ENCODE measurements at regions not wholly inside any gene's neighbourhood (a gene's known extent, or its start where the extent isn't known, plus 50 kb on each side); places are given as distances from the start of the nearest gene placed in this dataset.
"Not testable (repeated sequence)": the region's sequence is repeated elsewhere in the genome, so short reads cannot be mapped to it uniquely, and the experiment has no call there.

GRCh38 chr3:5035113-5035512 is 55.9 kb downstream of the BHLHE40 start:
- no peak for DNase-seq (ENCODE audit: low read depth in 2 of 2)

- no peak for DNase-seq (ENCODE audit: low read depth in 2 of 2)
Measured at GRCh38 chr3:5035692-5036391, 56.6 kb downstream of the BHLHE40 start.

- no peak for DNase-seq (ENCODE audit: low read depth in 2 of 2)
Measured at GRCh38 chr3:5036392-5036766, 57.1 kb downstream of the BHLHE40 start.

GRCh38 chr3:5036858-5037257 is 57.6 kb downstream of the BHLHE40 start:
- no peak for DNase-seq (ENCODE audit: low read depth in 2 of 2)

GRCh38 chr3:5039585-5039984 is 60.3 kb downstream of the BHLHE40 start:
- no peak for DNase-seq (ENCODE audit: low read depth in 2 of 2)

GRCh38 chr3:5041315-5041714 is 62.1 kb downstream of the BHLHE40 start:
- DNase-seq (ENCODE audit: low read depth in 2 of 2): no peak

GRCh38 chr3:5045961-5046360 is 66.7 kb downstream of the BHLHE40 start:
- DNase-seq (ENCODE audit: low read depth in 2 of 2): no peak

- DNase-seq (ENCODE audit: low read depth in 2 of 2): no peak
Measured at GRCh38 chr3:5047764-5048419, 68.7 kb downstream of the BHLHE40 start.

- DNase-seq (ENCODE audit: low read depth in 2 of 2): no peak
Measured at GRCh38 chr3:5051772-5052171, 70.3 kb upstream of the ARL8B start.

GRCh38 chr3:5052247-5052646 is 69.8 kb upstream of the ARL8B start:
- no peak for DNase-seq (ENCODE audit: low read depth in 2 of 2)

- no peak for DNase-seq (ENCODE audit: low read depth in 2 of 2)
Measured at GRCh38 chr3:5053021-5053831, 68.9 kb upstream of the ARL8B start.

- DNase-seq (ENCODE audit: low read depth in 2 of 2): no peak
Measured at GRCh38 chr3:5054098-5054497, 68.0 kb upstream of the ARL8B start.

GRCh38 chr3:5054579-5054978 is 67.5 kb upstream of the ARL8B start:
- not testable (repeated sequence) for DNase-seq (ENCODE audit: low read depth in 2 of 2)

- no peak for DNase-seq (ENCODE audit: low read depth in 2 of 2)
Measured at GRCh38 chr3:5055357-5056110, 66.6 kb upstream of the ARL8B start.

GRCh38 chr3:5056111-5056391 is 66.0 kb upstream of the ARL8B start:
- no peak for DNase-seq (ENCODE audit: low read depth in 2 of 2)

GRCh38 chr3:5057272-5057671 is 64.8 kb upstream of the ARL8B start:
- no peak for DNase-seq (ENCODE audit: low read depth in 2 of 2)

- peak; percentile 70 to 83 for DNase-seq (ENCODE audit: low read depth in 2 of 2)
Measured at GRCh38 chr3:5057857-5058324, 64.2 kb upstream of the ARL8B start.

- no peak for DNase-seq (ENCODE audit: low read depth in 2 of 2)
Measured at GRCh38 chr3:5058471-5058951, 63.6 kb upstream of the ARL8B start.

- DNase-seq (ENCODE audit: low read depth in 2 of 2): no peak
Measured at GRCh38 chr3:5059782-5060181, 62.3 kb upstream of the ARL8B start.

GRCh38 chr3:5061218-5061569 is 60.9 kb upstream of the ARL8B start:
- no peak for DNase-seq (ENCODE audit: low read depth in 2 of 2)

GRCh38 chr3:5063724-5064123 is 58.4 kb upstream of the ARL8B start:
- DNase-seq (ENCODE audit: low read depth in 2 of 2): no peak

- DNase-seq (ENCODE audit: low read depth in 2 of 2): no peak
Measured at GRCh38 chr3:5068531-5069050, 53.5 kb upstream of the ARL8B start.

Measured in dermis microvascular lymphatic vessel endothelial cell (primary cell).